ENCODE measurements at regions not wholly inside any gene's neighbourhood (a gene's known extent, or its start where the extent isn't known, plus 50 kb on each side); places are given as distances from the start of the nearest gene placed in this dataset.

DNA sequence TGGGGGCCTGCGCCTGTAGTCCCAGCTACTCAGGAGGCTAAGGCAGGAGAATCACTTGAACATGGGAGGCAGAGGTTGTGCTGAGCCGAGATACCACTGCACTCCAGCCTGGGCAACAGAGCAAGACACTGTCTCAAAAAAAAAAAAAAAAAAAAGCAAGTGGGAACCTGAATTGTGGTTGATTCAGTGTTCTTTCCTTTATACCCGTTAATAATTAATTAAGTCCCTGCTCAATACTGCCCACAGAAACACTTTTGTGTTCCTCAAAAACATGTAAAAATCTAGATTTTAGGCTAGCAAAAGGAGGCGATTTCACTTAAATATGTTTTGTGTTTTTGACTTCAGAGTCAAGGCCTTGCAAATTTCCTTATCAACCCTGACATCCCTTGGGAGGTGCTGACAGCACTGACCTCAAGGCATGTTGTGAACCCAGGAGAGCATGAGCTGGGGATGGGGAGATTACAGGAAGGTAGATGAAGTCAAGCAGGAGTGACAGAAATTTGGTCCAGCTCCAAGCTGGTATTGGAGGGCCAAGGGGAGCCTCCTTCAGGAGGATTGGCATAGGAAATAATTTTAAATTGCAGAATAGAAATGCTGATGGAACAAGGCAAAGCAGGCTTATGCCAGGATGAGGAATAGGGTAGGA lies 89.0 kb upstream of the PNPT1 start:
- Histone ChIP-seq H3K4me2 (ENCODE audit: insufficient read depth, low read length) (no peak overlapping the region), H3K9ac (ENCODE audit: insufficient read depth in 1 of 2, low read depth in 2 of 2, low read length in 2 of 2) (no peak overlapping the region), H3K27me3 (ENCODE audit: control insufficient read depth in 2 of 2, insufficient read depth in 2 of 2, low read length in 2 of 2) (no peaks in the 10 kb centered on the region), H4K20me1 (replicated peaks; ENCODE audit: control insufficient read depth, insufficient read depth, low read length) (no peaks in the 10 kb centered on the region), H3K9me3 (replicated peaks; ENCODE audit: control insufficient read depth, insufficient read depth, low read depth, low read length) (no peaks in the 10 kb centered on the region), H3K36me3 (ENCODE audit: control insufficient read depth, insufficient read depth, low read length) (no peaks in the 10 kb centered on the region), H2AFZ (ENCODE audit: low read depth, low read length) (no peak overlapping the region), H3K4me1 (replicated peaks in 1 of 2; ENCODE audit: control insufficient read depth in 2 of 2, insufficient read depth in 2 of 2, low read length in 2 of 2) (no peaks in the 10 kb centered on the region; a peak in 2 of 5 replicates), H3K9me1 (ENCODE audit: control insufficient read depth, insufficient read depth, low read length) (no peaks in the 10 kb centered on the region), H3K27ac (ENCODE audit: extremely low read depth, low read depth, low read length) (no peak overlapping the region), H3K4me3 (no peak overlapping the region), H3K79me2 (ENCODE audit: control insufficient read depth, insufficient read depth, low read length) (no peaks in the 10 kb centered on the region)
- in situ Hi-C loops (cut with MboI) (loop anchor here (10.0 kb wide), 1 partner anchor 172 kb away; no protein-coding TSS in a partner anchor), intact Hi-C loops (cut with micrococcal nuclease) (no loop called here)
- ATAC-seq (peak; percentile 23; the same call in 1 of the 3 replicates), DNase-seq (ENCODE audit: extremely low read depth in 1 of 4, low spot score in 3 of 4) (peak in 2 of 4 experiments; percentile 8 to 17), FAIRE-seq (no peak)
- 2% methylated on average over 3 of the region's 4 CpGs for WGBS (ENCODE audit: insufficient coverage, low coverage, missing lambda C conversion rate)
- POLR2A ChIA-PET, result no interaction called here
- no TSS peak for BruUV-seq (replicated peaks)
- CTCF ChIA-PET (ENCODE audit: low intra/inter-chr PET ratio), result no interaction called here
- TF ChIP-seq ZNF589 (CRISPR knock-in tag; IDR thresholded peaks at IDR 0.05; ENCODE audit: low read depth) (no peak), CBX3 (IDR thresholded peaks at IDR 0.05; ENCODE audit: borderline replicate concordance in 1 of 2, low read length in 2 of 2) (no peak), ADNP (tag; IDR thresholded peaks at IDR 0.05) (no peak), MEIS2 (IDR thresholded peaks at IDR 0.05; ENCODE audit: partially characterized antibody) (peak; percentile 44), MAX (CRISPR knock-in tag; IDR thresholded peaks at IDR 0.05) (no peak), DEAF1 (CRISPR knock-in tag; IDR thresholded peaks at IDR 0.05) (no peak), YBX1 (IDR thresholded peaks at IDR 0.05) (no peak), SMARCC2 (IDR thresholded peaks at IDR 0.05; ENCODE audit: low read depth) (no peak), JUNB (CRISPR knock-in tag; conservative IDR thresholded peaks at IDR 0.05) (no peak), NFIX (CRISPR knock-in tag; IDR thresholded peaks at IDR 0.05; ENCODE audit: low read depth) (no peak), CBFA2T3 (IDR thresholded peaks at IDR 0.05) (peak; percentile 23; the same call in 1 of the 2 replicates), PBX2 (CRISPR knock-in tag; IDR thresholded peaks at IDR 0.05; ENCODE audit: low read depth) (no peak), PBX2 (tag; conservative IDR thresholded peaks at IDR 0.05; ENCODE audit: low read depth) (peak; percentile 73), POU5F1 (IDR thresholded peaks at IDR 0.05; ENCODE audit: borderline replicate concordance, low read depth, low read length, partially characterized antibody) (no peak), NFIC (IDR thresholded peaks at IDR 0.05) (peak; percentile 5; the same call in 1 of the 2 replicates), RBFOX2 (IDR thresholded peaks at IDR 0.05; ENCODE audit: low read depth, low read length) (no peak), TCF3 (CRISPR knock-in tag; IDR thresholded peaks at IDR 0.05) (0 out of 2 replicates have a peak, but pooled peaks have one; percentile 8), RFX7 (CRISPR knock-in tag; IDR thresholded peaks at IDR 0.05) (no peak)
- TF ChIP-seq, protein P1, sequence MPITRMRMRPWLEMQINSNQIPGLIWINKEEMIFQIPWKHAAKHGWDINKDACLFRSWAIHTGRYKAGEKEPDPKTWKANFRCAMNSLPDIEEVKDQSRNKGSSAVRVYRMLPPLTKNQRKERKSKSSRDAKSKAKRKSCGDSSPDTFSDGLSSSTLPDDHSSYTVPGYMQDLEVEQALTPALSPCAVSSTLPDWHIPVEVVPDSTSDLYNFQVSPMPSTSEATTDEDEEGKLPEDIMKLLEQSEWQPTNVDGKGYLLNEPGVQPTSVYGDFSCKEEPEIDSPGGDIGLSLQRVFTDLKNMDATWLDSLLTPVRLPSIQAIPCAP (CRISPR knock-in tag; IDR thresholded peaks at IDR 0.05; ENCODE audit: borderline replicate concordance), result no peak
